ENCODE measurements at regions not wholly inside any gene's neighbourhood (a gene's known extent, or its start where the extent isn't known, plus 50 kb on each side); places are given as distances from the start of the nearest gene placed in this dataset.

GRCh38 chr10:30728766-30729165 is 99.2 kb upstream of the LYZL2 start:
- no peaks in the 10 kb centered on the region for H3K27me3 ChIP-seq (ENCODE audit: insufficient read depth, low read length)
- no peak overlapping the region for H4K5ac ChIP-seq (ENCODE audit: insufficient read length, low read depth, low read length)
- H3K4me2 ChIP-seq (ENCODE audit: insufficient read depth, insufficient read length, low read length) = no peak overlapping the region
- H3K4ac ChIP-seq (ENCODE audit: low read depth, low read length) = no peak overlapping the region
- H3K18ac ChIP-seq (ENCODE audit: insufficient read length, low read depth, low read length) = no peak overlapping the region
- no peaks in the 10 kb centered on the region for H3K23me2 ChIP-seq (ENCODE audit: insufficient read length, low read depth, low read length, poor library complexity, severe bottlenecking)
- no peaks in the 10 kb centered on the region for H3K4me1 ChIP-seq (ENCODE audit: insufficient read depth, low read length)
- H3K9me3 Mint-ChIP-seq = no peaks in the 10 kb centered on the region; a peak in 1 of 5 replicates
- no peak overlapping the region for H3K27ac ChIP-seq (ENCODE audit: insufficient read length, low read depth, low read length)
- H3K79me2 ChIP-seq (ENCODE audit: insufficient read depth, low read length) = no peaks in the 10 kb centered on the region
- H4K91ac ChIP-seq (ENCODE audit: insufficient read length, low read depth, low read length) = no peak overlapping the region
- H3K4me1 Mint-ChIP-seq = no peaks in the 10 kb centered on the region; a peak in 1 of 4 replicates
- peaks cover 3% of the 10 kb centered on the region for H3K27me3 Mint-ChIP-seq (ENCODE audit: low read depth)
- H3K79me1 ChIP-seq (ENCODE audit: insufficient read depth, low read depth, low read length, poor library complexity, severe bottlenecking) = no peaks in the 10 kb centered on the region
- H3K27ac Mint-ChIP-seq = no peak overlapping the region
- DNase-seq = no peak
- no peak overlapping the region for H2BK5ac ChIP-seq (ENCODE audit: insufficient read length, low read length)
- no peak overlapping the region for H2AK5ac ChIP-seq (ENCODE audit: insufficient read length, low read length)
- no peak overlapping the region for H3K9ac ChIP-seq (ENCODE audit: extremely low read depth, insufficient read length, low read length)
- TF ChIP-seq, protein P1, sequence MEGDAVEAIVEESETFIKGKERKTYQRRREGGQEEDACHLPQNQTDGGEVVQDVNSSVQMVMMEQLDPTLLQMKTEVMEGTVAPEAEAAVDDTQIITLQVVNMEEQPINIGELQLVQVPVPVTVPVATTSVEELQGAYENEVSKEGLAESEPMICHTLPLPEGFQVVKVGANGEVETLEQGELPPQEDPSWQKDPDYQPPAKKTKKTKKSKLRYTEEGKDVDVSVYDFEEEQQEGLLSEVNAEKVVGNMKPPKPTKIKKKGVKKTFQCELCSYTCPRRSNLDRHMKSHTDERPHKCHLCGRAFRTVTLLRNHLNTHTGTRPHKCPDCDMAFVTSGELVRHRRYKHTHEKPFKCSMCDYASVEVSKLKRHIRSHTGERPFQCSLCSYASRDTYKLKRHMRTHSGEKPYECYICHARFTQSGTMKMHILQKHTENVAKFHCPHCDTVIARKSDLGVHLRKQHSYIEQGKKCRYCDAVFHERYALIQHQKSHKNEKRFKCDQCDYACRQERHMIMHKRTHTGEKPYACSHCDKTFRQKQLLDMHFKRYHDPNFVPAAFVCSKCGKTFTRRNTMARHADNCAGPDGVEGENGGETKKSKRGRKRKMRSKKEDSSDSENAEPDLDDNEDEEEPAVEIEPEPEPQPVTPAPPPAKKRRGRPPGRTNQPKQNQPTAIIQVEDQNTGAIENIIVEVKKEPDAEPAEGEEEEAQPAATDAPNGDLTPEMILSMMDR (conservative IDR thresholded peaks at IDR 0.05) = no peak
- H3K14ac ChIP-seq (ENCODE audit: insufficient read depth, low read length) = no peak overlapping the region
- no peaks in the 10 kb centered on the region for H3K9me3 ChIP-seq (ENCODE audit: control insufficient read depth, low read depth, low read length)
- H2BK15ac ChIP-seq (ENCODE audit: low read depth, low read length) = no peak overlapping the region
- no peak overlapping the region for H2BK120ac ChIP-seq (ENCODE audit: low read depth, low read length, poor library complexity, severe bottlenecking)
- no peak overlapping the region for H2BK12ac ChIP-seq (ENCODE audit: insufficient read length, low read depth, low read length)
- no peak overlapping the region for H4K8ac ChIP-seq (replicated peaks; ENCODE audit: insufficient read length, low read depth, low read length)
- H3K4me3 Mint-ChIP-seq = no peak overlapping the region
- no peak overlapping the region for H3T11ph ChIP-seq (ENCODE audit: low read length)
- no peak overlapping the region for H3K56ac ChIP-seq (ENCODE audit: insufficient read length, low read depth, low read length)
- H2AFZ ChIP-seq (ENCODE audit: low read length) = no peak overlapping the region
- no peak overlapping the region for H3K23ac ChIP-seq (ENCODE audit: insufficient read length, low read depth, low read length)
- no CpG with 5 or more reads among the region's 4 CpGs for WGBS (ENCODE audit: extremely low coverage, insufficient read length, low lambda C conversion rate)
- H2BK20ac ChIP-seq (ENCODE audit: low read depth, low read length, poor library complexity, severe bottlenecking) = no peak overlapping the region
- H4K20me1 ChIP-seq (ENCODE audit: control insufficient read depth, insufficient read depth, insufficient read length) = no peaks in the 10 kb centered on the region
- no peaks in the 10 kb centered on the region; a peak in 1 of 7 replicates for H3K36me3 Mint-ChIP-seq (ENCODE audit: insufficient read depth in 1 of 3, low read depth in 3 of 3)

Data from H9 (cell line).